ENCODE measurements at regions not wholly inside any gene's neighbourhood (a gene's known extent, or its start where the extent isn't known, plus 50 kb on each side); places are given as distances from the start of the nearest gene placed in this dataset.

DNA sequence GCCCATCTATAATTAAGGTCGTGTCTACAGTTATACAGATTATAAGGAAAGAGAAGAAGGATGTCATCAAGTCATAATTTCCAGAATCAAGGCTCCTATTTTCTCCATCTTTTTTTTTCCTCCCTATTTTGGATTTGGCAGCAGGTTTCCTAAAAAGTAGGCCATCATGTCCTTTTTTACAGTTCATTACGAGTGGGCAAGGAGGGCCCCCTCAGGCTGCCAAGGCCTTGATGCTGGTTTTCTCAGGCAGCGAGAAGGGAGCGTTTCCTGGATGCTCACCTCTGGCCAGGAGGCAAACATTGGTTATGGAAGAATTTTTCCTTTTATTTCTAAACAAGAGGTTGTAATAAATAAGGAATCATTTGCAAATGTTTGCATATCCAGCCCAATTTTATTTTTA lies 414.6 kb downstream of the DHX35 start:
- FAIRE-seq (no peak), DNase-seq (ENCODE audit: insufficient read length, low spot score) (no peak)
- TF ChIP-seq, protein P1, sequence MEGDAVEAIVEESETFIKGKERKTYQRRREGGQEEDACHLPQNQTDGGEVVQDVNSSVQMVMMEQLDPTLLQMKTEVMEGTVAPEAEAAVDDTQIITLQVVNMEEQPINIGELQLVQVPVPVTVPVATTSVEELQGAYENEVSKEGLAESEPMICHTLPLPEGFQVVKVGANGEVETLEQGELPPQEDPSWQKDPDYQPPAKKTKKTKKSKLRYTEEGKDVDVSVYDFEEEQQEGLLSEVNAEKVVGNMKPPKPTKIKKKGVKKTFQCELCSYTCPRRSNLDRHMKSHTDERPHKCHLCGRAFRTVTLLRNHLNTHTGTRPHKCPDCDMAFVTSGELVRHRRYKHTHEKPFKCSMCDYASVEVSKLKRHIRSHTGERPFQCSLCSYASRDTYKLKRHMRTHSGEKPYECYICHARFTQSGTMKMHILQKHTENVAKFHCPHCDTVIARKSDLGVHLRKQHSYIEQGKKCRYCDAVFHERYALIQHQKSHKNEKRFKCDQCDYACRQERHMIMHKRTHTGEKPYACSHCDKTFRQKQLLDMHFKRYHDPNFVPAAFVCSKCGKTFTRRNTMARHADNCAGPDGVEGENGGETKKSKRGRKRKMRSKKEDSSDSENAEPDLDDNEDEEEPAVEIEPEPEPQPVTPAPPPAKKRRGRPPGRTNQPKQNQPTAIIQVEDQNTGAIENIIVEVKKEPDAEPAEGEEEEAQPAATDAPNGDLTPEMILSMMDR (IDR thresholded peaks at IDR 0.05; ENCODE audit: insufficient read depth, missing control alignments), result no peak

DNA sequence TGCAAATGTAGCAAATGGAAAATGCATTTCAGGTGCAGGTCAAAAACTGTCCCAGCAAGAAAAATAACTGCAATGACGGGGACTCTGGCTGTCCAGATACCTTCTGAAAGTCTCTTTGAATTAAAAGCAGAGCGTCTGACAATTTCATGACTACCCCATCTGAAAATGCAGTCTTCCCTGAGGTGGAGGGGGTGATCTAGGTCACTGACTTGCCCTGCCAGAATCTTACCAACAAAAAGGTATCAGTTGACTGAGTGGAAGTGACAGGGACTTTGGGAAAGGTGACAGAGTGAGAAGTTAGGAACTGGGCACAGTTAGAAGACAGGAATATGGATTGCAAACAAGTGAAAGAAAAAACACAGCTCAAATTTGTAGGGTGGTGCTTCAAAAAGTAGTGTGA lies 402.2 kb downstream of the DHX35 start:
- FAIRE-seq (no peak), DNase-seq (ENCODE audit: insufficient read length, low spot score) (no peak)
- TF ChIP-seq, protein P1 (IDR thresholded peaks at IDR 0.05; ENCODE audit: insufficient read depth, missing control alignments), result no peak

DNA sequence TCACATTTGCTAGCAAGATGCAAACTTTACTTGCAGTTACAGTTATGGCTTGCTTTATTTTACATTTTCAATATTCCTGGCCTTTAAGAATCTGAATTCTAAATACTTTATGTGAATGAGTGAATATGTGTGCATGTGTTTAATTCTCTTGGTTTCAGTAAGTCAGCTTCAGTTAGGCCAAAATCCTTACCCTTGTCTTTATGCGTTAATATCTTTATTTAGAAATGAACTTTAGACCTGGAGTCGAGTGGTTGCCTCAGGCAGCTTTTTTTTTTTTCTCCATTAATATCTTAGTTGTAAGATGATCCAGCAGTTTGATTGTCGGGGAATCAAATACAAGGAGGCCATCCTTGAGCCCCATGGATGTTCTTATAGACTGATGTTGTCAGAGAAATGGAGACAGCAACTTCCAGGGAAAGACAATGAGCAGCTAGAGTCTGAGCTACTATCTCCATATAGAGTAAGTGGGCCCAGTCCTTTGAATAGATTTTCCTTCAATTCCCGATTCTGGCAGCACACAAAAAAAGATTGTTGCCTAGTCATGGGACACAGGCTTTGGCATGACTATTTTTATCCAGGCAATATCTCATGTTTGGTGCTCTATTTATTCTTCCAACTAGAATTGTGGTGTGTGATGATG lies 398.0 kb downstream of the DHX35 start:
- no peak for DNase-seq (ENCODE audit: insufficient read length, low spot score)
- FAIRE-seq, result no peak
- TF ChIP-seq, protein P1 (IDR thresholded peaks at IDR 0.05; ENCODE audit: insufficient read depth, missing control alignments), result no peak

DNA sequence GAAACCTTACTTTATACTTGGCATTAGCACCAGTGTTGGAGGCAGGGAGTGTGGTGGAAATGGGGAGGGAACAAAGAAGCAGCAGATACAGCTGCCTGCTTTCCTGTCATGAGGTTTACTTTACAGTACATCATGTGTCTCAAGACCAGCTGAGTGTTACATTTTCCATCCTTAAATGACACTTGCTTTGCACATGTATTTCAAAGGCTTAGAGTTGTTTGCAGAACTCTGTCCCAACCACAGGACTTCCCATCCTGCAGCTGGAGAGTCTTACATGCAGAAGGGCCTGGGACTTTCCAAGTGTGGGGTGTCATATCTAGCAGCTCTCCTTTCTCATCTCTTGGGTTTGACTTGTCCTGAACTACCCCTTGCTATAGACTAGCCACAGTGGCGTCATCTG lies 395.9 kb downstream of the DHX35 start:
- DNase-seq (ENCODE audit: insufficient read length, low spot score) (no peak), FAIRE-seq (no peak)
- TF ChIP-seq, protein P1 (IDR thresholded peaks at IDR 0.05; ENCODE audit: insufficient read depth, missing control alignments), result no peak

DNA sequence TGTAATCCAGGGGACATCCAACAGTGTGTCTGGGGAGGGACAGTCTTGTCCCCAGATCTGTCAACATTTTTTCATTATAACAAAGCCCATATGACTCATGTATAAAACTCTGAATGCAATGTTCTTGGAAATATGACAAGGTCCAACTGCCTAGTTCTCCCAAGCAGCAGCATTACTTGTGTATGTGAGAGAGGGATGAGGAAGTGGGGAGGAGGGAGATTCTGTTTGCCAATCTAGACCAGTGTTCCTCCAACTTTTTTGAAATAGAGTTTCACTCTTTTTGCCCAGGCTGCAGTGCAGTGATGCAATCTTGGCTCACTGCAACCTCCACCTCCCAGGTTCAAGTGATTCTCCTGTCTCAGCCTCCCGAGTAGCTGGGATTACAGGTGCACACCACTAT lies 394.8 kb downstream of the DHX35 start:
- DNase-seq (ENCODE audit: insufficient read length, low spot score), result no peak
- TF ChIP-seq, protein P1 (IDR thresholded peaks at IDR 0.05; ENCODE audit: insufficient read depth, missing control alignments), result no peak
- no peak for FAIRE-seq

DNA sequence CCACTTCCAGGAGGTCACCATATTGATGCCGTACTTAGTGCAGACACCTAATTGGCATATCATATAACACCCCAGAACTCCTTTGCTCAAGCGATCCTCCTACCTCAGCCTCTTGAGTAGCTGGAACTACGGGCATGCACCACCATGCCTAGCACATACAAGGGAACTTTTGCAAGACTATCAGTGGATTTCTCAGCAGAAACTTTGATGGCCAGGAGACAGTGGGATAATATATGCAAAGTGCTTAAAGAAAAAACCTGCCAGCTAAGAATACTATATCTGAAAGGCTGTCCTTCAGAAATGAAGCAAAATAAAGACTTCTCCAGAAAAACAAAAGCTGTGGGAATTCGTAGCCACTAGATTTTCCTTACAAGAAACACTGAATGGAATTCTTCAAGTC lies 387.1 kb downstream of the DHX35 start:
- no peak for DNase-seq (ENCODE audit: insufficient read length, low spot score)
- FAIRE-seq, result no peak
- TF ChIP-seq, protein P1 (IDR thresholded peaks at IDR 0.05; ENCODE audit: insufficient read depth, missing control alignments), result no peak

DNA sequence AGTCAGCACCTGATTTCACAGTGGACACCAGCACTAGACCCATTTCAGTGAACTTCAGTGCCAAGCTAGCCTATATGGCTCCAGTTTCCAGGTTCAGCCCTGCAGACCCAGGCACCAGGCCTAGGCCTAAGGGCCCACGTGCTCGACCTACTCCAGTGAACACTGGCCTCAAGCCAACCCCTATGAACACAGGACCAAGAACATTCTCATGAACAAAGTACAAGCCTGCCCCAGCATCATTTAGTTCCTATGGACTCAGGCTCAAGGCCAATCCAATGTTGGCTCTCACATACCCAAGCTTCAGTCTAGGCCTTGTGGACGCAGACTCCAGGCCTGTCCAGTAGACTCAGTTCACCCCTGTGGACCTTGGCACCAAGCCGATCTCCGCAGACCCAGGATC lies 385.5 kb downstream of the DHX35 start:
- TF ChIP-seq, protein P1 (IDR thresholded peaks at IDR 0.05; ENCODE audit: insufficient read depth, missing control alignments), result no peak
- DNase-seq (ENCODE audit: insufficient read length, low spot score) (no peak), FAIRE-seq (no peak)

Data from D721Med (cell line).